ENCODE measurements at regions not wholly inside any gene's neighbourhood (a gene's known extent, or its start where the extent isn't known, plus 50 kb on each side); places are given as distances from the start of the nearest gene placed in this dataset.

- Histone ChIP-seq H3K4me3 (ENCODE audit: severe bottlenecking) (no peak overlapping the region), H3K27ac (ENCODE audit: poor library complexity, severe bottlenecking) (no peak overlapping the region), H3K9me3 (ENCODE audit: severe bottlenecking) (no peaks in the 10 kb centered on the region), H3K27me3 (ENCODE audit: insufficient read depth, poor library complexity, severe bottlenecking) (no peaks in the 10 kb centered on the region), H3K4me1 (ENCODE audit: insufficient read depth, poor library complexity, severe bottlenecking) (no peaks in the 10 kb centered on the region), H3K36me3 (ENCODE audit: low read depth) (no peaks in the 10 kb centered on the region)
- TF ChIP-seq, protein P1, sequence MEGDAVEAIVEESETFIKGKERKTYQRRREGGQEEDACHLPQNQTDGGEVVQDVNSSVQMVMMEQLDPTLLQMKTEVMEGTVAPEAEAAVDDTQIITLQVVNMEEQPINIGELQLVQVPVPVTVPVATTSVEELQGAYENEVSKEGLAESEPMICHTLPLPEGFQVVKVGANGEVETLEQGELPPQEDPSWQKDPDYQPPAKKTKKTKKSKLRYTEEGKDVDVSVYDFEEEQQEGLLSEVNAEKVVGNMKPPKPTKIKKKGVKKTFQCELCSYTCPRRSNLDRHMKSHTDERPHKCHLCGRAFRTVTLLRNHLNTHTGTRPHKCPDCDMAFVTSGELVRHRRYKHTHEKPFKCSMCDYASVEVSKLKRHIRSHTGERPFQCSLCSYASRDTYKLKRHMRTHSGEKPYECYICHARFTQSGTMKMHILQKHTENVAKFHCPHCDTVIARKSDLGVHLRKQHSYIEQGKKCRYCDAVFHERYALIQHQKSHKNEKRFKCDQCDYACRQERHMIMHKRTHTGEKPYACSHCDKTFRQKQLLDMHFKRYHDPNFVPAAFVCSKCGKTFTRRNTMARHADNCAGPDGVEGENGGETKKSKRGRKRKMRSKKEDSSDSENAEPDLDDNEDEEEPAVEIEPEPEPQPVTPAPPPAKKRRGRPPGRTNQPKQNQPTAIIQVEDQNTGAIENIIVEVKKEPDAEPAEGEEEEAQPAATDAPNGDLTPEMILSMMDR (IDR thresholded peaks at IDR 0.05; ENCODE audit: poor library complexity, severe bottlenecking): no peak
- DNase-seq (ENCODE audit: low spot score): no peak
- no peak for ATAC-seq (ENCODE audit: low read depth)
These were observed 321.5 kb upstream of the AKR1E2 start for GRCh38 chr10:4504550-4504949.

- Histone ChIP-seq H3K9me3 (ENCODE audit: severe bottlenecking) (no peaks in the 10 kb centered on the region), H3K27ac (ENCODE audit: poor library complexity, severe bottlenecking) (no peak overlapping the region), H3K4me1 (ENCODE audit: insufficient read depth, poor library complexity, severe bottlenecking) (no peaks in the 10 kb centered on the region), H3K4me3 (ENCODE audit: severe bottlenecking) (no peak overlapping the region), H3K27me3 (ENCODE audit: insufficient read depth, poor library complexity, severe bottlenecking) (no peaks in the 10 kb centered on the region), H3K36me3 (ENCODE audit: low read depth) (no peaks in the 10 kb centered on the region)
- no peak for ATAC-seq (ENCODE audit: low read depth)
- TF ChIP-seq, protein P1 (IDR thresholded peaks at IDR 0.05; ENCODE audit: poor library complexity, severe bottlenecking): no peak
- no peak for DNase-seq (ENCODE audit: low spot score)
These were observed 322.9 kb upstream of the AKR1E2 start for GRCh38 chr10:4503076-4503475.

DNA sequence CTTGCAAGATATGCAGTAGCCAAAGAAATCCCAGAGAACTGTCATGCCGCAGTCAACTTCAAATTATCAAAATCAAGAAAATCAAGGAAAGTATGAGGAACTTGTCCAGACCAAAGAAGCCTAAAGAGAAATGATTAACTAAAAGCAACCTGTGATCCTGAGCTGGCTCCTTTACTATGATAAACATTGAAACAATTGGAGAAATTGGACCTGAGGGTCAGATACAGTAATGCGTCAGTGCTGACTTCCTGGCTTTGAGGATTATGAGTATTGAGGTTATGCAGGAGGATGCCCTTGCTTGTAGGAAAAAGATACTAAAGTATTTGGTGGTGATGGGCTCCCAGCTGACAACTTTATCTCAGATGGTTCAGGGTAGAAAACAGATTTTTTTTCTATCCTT is 324.7 kb upstream of the AKR1E2 start:
- Histone ChIP-seq H3K4me3 (ENCODE audit: severe bottlenecking) (no peak overlapping the region), H3K27me3 (ENCODE audit: insufficient read depth, poor library complexity, severe bottlenecking) (no peaks in the 10 kb centered on the region), H3K36me3 (ENCODE audit: low read depth) (no peaks in the 10 kb centered on the region), H3K4me1 (ENCODE audit: insufficient read depth, poor library complexity, severe bottlenecking) (no peaks in the 10 kb centered on the region), H3K27ac (ENCODE audit: poor library complexity, severe bottlenecking) (no peak overlapping the region), H3K9me3 (ENCODE audit: severe bottlenecking) (no peaks in the 10 kb centered on the region)
- TF ChIP-seq, protein P1 (IDR thresholded peaks at IDR 0.05; ENCODE audit: poor library complexity, severe bottlenecking): no peak
- DNase-seq (ENCODE audit: low spot score): no peak
- ATAC-seq (ENCODE audit: low read depth): no peak

DNA sequence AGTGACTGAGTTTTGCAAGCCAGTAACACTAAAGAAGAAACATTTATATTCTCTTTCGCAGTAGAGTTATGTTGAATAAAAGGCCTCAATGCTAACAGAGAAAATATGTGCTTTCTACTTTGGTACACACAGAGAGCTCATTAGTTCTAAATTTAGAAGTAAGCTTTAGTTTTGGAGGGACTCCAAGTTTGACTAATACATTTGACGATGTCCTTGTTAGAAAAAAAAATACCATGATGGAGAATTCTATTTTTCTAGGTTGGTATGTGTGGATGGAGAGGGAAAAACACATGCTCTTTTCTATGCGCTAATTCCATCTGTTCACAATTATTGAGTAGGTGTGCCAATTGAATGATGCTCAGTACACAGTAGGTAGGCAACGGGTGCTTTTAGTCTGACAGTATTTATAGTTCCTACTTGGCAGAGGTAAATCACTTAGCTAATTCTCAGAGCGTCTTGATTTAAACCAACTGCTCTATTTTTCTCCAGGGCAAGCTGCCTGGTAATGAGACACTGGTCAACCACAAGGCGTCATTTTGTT is 327.2 kb upstream of the AKR1E2 start:
- Histone ChIP-seq H3K27ac (ENCODE audit: poor library complexity, severe bottlenecking) (peak overlapping the region; percentile 28), H3K4me3 (ENCODE audit: severe bottlenecking) (no peak overlapping the region), H3K36me3 (ENCODE audit: low read depth) (no peaks in the 10 kb centered on the region), H3K9me3 (ENCODE audit: severe bottlenecking) (no peaks in the 10 kb centered on the region), H3K27me3 (ENCODE audit: insufficient read depth, poor library complexity, severe bottlenecking) (no peaks in the 10 kb centered on the region), H3K4me1 (ENCODE audit: insufficient read depth, poor library complexity, severe bottlenecking) (no peaks in the 10 kb centered on the region)
- TF ChIP-seq, protein P1 (IDR thresholded peaks at IDR 0.05; ENCODE audit: poor library complexity, severe bottlenecking): no peak
- no peak for DNase-seq (ENCODE audit: low spot score)
- ATAC-seq (ENCODE audit: low read depth): 0 out of 3 replicates have a peak, but pooled peaks have one; percentile 33

- Histone ChIP-seq H3K4me1 (ENCODE audit: insufficient read depth, poor library complexity, severe bottlenecking) (no peaks in the 10 kb centered on the region), H3K9me3 (ENCODE audit: severe bottlenecking) (no peaks in the 10 kb centered on the region), H3K27me3 (ENCODE audit: insufficient read depth, poor library complexity, severe bottlenecking) (no peaks in the 10 kb centered on the region), H3K4me3 (ENCODE audit: severe bottlenecking) (no peak overlapping the region), H3K36me3 (ENCODE audit: low read depth) (no peaks in the 10 kb centered on the region), H3K27ac (ENCODE audit: poor library complexity, severe bottlenecking) (no peak overlapping the region)
- TF ChIP-seq, protein P1 (IDR thresholded peaks at IDR 0.05; ENCODE audit: poor library complexity, severe bottlenecking): no peak
- no peak for ATAC-seq (ENCODE audit: low read depth)
- DNase-seq (ENCODE audit: low spot score): no peak
These were observed 331.5 kb upstream of the AKR1E2 start for GRCh38 chr10:4494551-4494950.

Measured in RWPE2 (cell line).